ENCODE measurements at regions not wholly inside any gene's neighbourhood (a gene's known extent, or its start where the extent isn't known, plus 50 kb on each side); places are given as distances from the start of the nearest gene placed in this dataset.
"Not testable (repeated sequence)": the region's sequence is repeated elsewhere in the genome, so short reads cannot be mapped to it uniquely, and the experiment has no call there.

DNA sequence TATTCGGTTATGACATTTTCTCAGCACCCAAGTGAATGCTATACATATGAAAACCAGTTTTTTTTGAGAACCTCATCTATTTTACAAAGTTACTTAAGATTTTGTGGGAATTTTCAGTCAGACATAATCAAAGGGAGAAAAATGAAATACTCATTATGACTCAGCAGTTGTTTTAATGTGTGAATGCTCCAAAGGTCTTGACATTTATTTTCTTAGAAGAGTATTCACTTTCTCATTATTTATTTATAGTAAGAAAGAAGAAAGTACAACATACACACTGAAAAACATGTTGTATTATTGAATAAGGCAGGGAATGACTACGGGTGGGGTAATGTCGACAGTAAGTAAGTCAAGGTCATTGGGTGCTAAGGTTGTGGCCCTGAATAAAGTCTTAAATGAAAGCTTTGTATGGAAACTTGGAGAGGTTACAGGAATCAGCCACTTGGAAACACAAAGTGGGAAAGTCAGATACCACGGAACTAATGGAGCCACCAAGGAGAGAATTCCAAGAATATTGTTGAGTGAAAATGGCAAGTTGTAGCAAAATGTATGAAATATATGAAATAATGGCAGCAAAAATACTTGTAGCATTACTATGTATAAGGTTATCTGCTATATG lies 844.5 kb downstream of the TBL1XR1 start:
- no peaks in the 10 kb centered on the region for H3K27me3 Mint-ChIP-seq (ENCODE audit: low read depth)
- no peak for DNase-seq
- no peaks in the 10 kb centered on the region for H3K36me3 Mint-ChIP-seq (ENCODE audit: insufficient read depth in 2 of 2)
- no peaks in the 10 kb centered on the region for H3K4me1 Mint-ChIP-seq (ENCODE audit: low read depth)
- ATAC-seq (replicated peaks in 1 of 2), result no peak
- no peak overlapping the region for H3K27ac Mint-ChIP-seq
- H3K9me3 Mint-ChIP-seq, result peaks cover 3 to 10% of the 10 kb centered on the region in 2 donors
- H3K4me3 Mint-ChIP-seq, result no peak overlapping the region

DNA sequence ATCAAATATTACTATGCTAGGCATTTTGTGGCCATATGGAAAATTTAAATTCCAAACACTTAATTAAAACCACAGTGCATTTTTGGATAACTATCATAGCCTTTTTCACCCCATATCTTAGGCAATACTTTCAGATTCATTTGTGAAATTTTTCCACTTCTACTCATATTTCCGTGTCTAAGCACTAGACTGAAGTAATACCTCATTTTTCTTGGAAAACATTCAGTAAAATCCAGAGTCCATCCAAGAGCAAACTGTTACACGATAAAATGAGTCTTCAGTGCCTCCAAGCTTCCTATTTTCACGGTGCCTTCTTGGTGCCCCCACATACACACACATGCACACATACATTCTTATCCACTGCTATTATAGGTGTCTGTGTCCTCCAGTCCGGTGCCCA lies 845.9 kb downstream of the TBL1XR1 start:
- H3K4me3 Mint-ChIP-seq, result no peak overlapping the region
- H3K36me3 Mint-ChIP-seq (ENCODE audit: insufficient read depth in 2 of 2), result no peaks in the 10 kb centered on the region
- ATAC-seq (replicated peaks in 1 of 2), result no peak
- no peaks in the 10 kb centered on the region for H3K27me3 Mint-ChIP-seq (ENCODE audit: low read depth)
- H3K9me3 Mint-ChIP-seq, result peaks cover 3 to 12% of the 10 kb centered on the region in 2 donors
- DNase-seq, result no peak
- no peaks in the 10 kb centered on the region for H3K4me1 Mint-ChIP-seq (ENCODE audit: low read depth)
- no peak overlapping the region for H3K27ac Mint-ChIP-seq

DNA sequence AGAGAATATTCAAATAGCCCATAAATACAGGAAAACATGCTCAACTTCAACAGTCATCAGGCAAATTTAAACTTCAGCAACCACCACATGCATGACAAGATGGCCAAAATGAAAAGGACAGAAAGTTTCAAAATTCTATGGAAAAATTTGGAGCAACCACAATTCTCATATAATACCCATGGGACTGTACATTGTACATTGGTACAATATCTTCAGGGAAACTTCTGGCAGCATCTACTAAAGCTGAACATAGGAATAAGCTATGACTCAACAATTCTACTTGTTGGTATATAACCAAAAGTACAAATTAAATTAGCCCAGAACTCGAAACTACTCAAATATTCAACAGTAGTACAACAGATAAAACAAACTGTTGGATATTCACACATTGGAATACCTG lies 847.6 kb downstream of the TBL1XR1 start:
- ATAC-seq (replicated peaks in 1 of 2), result no peak
- H3K27ac Mint-ChIP-seq, result no peak overlapping the region
- no peaks in the 10 kb centered on the region for H3K36me3 Mint-ChIP-seq (ENCODE audit: insufficient read depth in 2 of 2)
- H3K4me3 Mint-ChIP-seq, result no peak overlapping the region
- DNase-seq, result no peak
- no peaks in the 10 kb centered on the region for H3K27me3 Mint-ChIP-seq (ENCODE audit: low read depth)
- peaks cover 3 to 12% of the 10 kb centered on the region in 2 donors for H3K9me3 Mint-ChIP-seq
- H3K4me1 Mint-ChIP-seq (ENCODE audit: low read depth), result no peaks in the 10 kb centered on the region

DNA sequence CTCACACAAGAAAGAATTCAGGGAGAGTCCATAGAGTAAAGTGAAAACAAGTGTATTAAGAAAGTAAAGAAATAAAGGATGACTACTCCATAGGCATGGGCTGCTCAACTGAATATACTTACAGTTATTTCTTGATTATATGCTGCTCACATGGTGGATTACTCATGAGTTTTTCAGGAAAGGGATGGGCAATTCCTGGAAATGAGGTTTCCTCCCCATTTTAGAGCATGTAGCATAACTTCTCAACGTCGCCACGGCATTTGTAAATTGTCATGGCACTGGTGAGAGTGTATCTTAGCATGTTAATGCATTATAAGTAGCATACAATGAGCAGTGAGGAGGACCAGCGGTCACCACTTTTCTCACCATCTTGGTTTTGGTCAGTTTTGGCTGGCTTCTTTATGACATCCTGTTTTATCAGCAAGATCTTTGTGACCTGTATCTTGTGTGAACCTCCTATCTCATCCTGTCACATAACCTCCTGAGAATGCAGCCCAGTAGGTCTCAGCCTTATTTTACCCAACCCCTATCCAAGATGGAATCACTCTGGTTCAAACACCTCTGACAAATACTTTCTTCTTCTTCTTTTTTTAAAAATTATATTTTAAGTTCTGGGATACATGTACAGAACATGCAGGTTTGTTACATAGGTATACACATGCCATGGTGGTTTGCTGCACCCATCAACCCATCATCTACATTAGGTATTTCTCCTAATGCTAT lies 849.7 kb downstream of the TBL1XR1 start:
- ATAC-seq (replicated peaks in 1 of 2) (no peak), DNase-seq (no peak)
- Mint-ChIP-seq H3K4me3 (no peak overlapping the region), H3K4me1 (ENCODE audit: low read depth) (no peaks in the 10 kb centered on the region), H3K27ac (no peak overlapping the region), H3K9me3 (peaks cover 2 to 16% of the 10 kb centered on the region in 2 donors), H3K27me3 (ENCODE audit: low read depth) (no peaks in the 10 kb centered on the region), H3K36me3 (ENCODE audit: insufficient read depth in 2 of 2) (peaks cover 0 to 2% of the 10 kb centered on the region in 2 donors)

DNA sequence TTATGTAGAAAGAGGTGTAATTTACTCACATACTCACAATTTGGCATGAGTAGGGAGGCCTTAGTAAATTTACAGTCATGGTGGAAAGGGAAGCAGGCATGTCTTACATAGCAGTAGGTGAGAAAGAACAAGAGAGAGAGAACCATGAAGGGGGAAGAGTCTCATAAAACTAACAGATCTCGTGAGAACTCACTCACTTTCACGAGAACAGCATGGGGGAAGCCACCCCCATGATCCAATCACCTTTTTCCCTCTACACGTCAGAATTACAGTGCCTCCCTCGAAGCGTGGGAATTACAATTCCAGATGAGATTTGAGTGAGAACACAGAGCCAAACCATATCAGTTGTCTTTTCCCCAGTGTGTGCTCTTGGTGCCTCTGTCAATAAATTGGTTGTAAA lies 855.3 kb downstream of the TBL1XR1 start:
- Mint-ChIP-seq H3K27me3 (ENCODE audit: low read depth) (no peaks in the 10 kb centered on the region), H3K9me3 (peaks cover 0 to 6% of the 10 kb centered on the region in 2 donors), H3K27ac (no peak overlapping the region), H3K4me3 (no peak overlapping the region), H3K4me1 (ENCODE audit: low read depth) (no peaks in the 10 kb centered on the region), H3K36me3 (ENCODE audit: insufficient read depth in 2 of 2) (peaks cover 2% of the 10 kb centered on the region in 2 donors)
- DNase-seq (no peak), ATAC-seq (replicated peaks in 1 of 2) (no peak)

DNA sequence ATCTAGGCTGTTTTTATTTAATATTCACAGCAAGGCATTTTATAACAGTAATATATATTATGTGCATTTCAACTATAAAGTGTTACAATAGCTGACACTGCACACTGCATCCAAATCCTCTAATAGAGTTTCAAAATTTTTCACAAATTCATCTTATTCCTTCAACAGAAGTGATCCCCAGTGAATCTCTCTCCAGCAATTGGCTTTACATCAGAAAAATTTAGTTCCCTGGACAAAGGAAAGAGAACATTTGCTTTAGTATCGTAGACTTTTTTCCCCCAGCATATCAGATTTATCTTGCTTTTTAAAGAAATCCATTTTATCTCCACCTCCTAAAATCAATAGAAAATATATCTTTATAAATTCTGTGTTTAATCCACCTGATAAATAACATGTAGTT lies 868.6 kb downstream of the TBL1XR1 start:
- DNase-seq (no peak), ATAC-seq (replicated peaks in 1 of 2) (no peak)
- H3K4me3 Mint-ChIP-seq, result no peak overlapping the region
- H3K9me3 Mint-ChIP-seq, result peaks cover 5 to 9% of the 10 kb centered on the region in 2 donors
- no peaks in the 10 kb centered on the region for H3K4me1 Mint-ChIP-seq (ENCODE audit: low read depth)
- peaks cover 0 to 1% of the 10 kb centered on the region in 2 donors for H3K36me3 Mint-ChIP-seq (ENCODE audit: insufficient read depth in 2 of 2)
- no peaks in the 10 kb centered on the region for H3K27me3 Mint-ChIP-seq (ENCODE audit: low read depth)
- no peak overlapping the region for H3K27ac Mint-ChIP-seq

DNA sequence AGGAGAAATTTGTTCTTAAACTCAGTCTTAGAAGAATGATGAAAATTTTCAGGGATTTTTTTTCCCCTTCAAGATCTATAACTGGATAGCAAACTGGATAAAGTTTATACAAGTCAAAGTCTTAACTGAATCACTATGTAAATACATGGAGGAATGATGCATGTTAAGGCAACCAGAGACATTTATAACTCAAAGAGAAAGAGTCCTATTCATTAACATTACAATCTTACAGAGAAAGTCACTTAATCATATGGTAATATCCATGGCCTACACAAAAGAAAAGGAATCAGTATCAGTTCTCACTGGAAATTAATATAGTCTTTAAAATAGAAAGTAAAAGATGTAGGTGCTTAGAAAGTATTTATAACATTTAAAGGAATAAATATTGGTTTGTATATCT lies 869.1 kb downstream of the TBL1XR1 start:
- H3K4me1 Mint-ChIP-seq (ENCODE audit: low read depth), result no peaks in the 10 kb centered on the region

DNA sequence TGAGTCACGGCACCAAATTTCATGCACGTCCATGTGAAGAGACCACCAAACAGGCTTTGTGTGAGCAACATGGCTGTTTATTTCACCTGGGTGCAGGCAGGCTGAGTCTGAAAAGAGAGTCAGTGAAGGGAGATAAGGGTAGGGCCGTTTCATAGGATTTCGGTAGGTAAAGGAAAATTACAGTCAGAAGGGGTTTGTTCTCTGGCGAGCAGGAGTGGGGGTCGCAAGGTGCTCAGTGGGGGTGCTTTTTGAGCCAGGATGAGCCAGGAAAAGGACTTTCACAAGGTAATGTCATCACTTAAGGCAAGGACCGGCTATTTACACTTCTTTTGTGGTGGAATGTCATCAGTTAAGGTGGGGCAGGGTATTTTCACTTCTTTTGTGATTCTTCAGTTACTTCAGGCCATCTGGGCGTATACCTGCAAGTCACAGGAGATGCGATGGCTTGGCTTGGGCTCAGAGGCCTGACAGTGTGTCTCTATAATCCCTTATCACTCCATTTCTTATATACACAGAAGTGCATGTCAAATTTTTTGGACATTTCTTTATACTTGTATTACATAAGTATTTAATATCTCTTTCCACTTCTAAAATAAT lies 870.3 kb downstream of the TBL1XR1 start:
- H3K4me1 Mint-ChIP-seq (ENCODE audit: low read depth); H3K4me3 Mint-ChIP-seq; DNase-seq; H3K36me3 Mint-ChIP-seq (ENCODE audit: insufficient read depth in 2 of 2); H3K27me3 Mint-ChIP-seq (ENCODE audit: low read depth); ATAC-seq (replicated peaks in 1 of 2); H3K27ac Mint-ChIP-seq: not testable (repeated sequence)
- peaks cover 10% of the 10 kb centered on the region in 2 donors for H3K9me3 Mint-ChIP-seq

More for the DNA sequence above, 869.1 kb downstream of the TBL1XR1 start:
- no peak for DNase-seq
- no peaks in the 10 kb centered on the region for H3K27me3 Mint-ChIP-seq (ENCODE audit: low read depth)
- peaks cover 7 to 10% of the 10 kb centered on the region in 2 donors for H3K9me3 Mint-ChIP-seq
- H3K4me3 Mint-ChIP-seq, result no peak overlapping the region
- ATAC-seq (replicated peaks in 1 of 2), result no peak
- peaks cover 0 to 1% of the 10 kb centered on the region in 2 donors for H3K36me3 Mint-ChIP-seq (ENCODE audit: insufficient read depth in 2 of 2)
- no peak overlapping the region for H3K27ac Mint-ChIP-seq

DNA sequence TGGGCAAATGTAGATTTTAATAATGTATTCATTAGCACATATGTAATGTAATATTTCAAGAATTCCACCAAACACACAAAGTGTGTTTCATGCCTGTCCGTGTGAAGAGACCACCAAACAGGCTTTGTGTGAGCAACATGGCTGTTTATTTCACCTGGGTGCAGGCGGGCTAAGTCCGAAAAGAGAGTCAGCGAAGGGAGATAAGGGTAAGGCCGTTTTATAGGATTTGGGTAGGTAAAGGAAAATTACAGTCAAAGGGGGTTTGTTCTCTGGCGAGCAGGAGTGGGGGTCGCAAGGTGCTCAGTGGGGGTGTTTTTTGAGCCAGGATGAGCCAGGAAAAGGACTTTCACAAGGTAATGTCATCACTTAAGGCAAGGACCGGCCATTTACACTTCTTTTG lies 875.8 kb downstream of the TBL1XR1 start:
- H3K27ac Mint-ChIP-seq; H3K36me3 Mint-ChIP-seq (ENCODE audit: insufficient read depth in 2 of 2); ATAC-seq (replicated peaks in 1 of 2); H3K4me1 Mint-ChIP-seq (ENCODE audit: low read depth); H3K27me3 Mint-ChIP-seq (ENCODE audit: low read depth); DNase-seq; H3K4me3 Mint-ChIP-seq: not testable (repeated sequence)
- peaks cover 10 to 12% of the 10 kb centered on the region in 2 donors for H3K9me3 Mint-ChIP-seq

DNA sequence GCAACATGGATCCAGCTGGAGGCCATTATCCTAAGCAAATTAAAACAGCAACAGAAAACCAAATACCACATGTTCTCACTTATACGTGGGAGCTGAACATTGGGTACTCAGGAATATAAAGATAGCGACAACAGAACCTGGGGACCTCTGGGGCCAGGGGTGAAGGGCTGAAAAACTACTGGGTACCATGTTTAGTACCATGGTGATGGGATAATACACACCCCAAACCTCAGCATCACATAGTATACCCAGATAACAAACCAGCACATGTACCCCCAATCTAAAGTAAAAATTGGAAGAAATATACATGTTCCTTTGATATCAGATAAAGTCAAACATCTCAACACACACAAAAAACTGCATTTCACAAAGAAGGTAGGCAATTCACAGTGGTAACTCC lies 876.2 kb downstream of the TBL1XR1 start:
- Mint-ChIP-seq H3K9me3 (peaks cover 10 to 11% of the 10 kb centered on the region in 2 donors), H3K27ac (no peak overlapping the region), H3K36me3 (ENCODE audit: insufficient read depth in 2 of 2) (peaks cover 0 to 1% of the 10 kb centered on the region in 2 donors), H3K4me3 (no peak overlapping the region), H3K27me3 (ENCODE audit: low read depth) (no peaks in the 10 kb centered on the region), H3K4me1 (ENCODE audit: low read depth) (no peaks in the 10 kb centered on the region)
- ATAC-seq (replicated peaks in 1 of 2) (no peak), DNase-seq (no peak)

DNA sequence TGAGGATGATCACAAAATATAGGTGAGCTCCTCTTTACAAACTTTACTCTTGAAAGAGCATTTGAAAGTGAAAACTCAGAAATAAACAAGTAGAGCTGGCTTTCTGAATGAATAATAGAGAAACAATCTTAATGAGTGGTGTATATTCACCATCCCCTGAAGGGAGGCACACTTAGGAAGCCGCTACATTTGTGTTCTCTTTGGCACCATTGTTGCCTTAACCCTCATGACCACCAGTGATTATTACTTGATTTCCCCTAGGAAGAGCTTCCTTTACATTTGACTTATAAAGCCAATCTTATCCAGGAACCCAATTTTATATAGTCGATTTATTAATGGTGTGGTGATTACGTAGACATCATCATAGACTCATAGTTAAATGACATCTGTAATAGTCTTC lies 883.9 kb downstream of the TBL1XR1 start:
- Mint-ChIP-seq H3K4me1 (ENCODE audit: low read depth) (no peaks in the 10 kb centered on the region), H3K36me3 (ENCODE audit: insufficient read depth in 2 of 2) (peaks cover 0 to 3% of the 10 kb centered on the region in 2 donors), H3K27ac (no peak overlapping the region), H3K9me3 (peaks cover 5 to 12% of the 10 kb centered on the region in 2 donors), H3K4me3 (no peak overlapping the region), H3K27me3 (ENCODE audit: low read depth) (no peaks in the 10 kb centered on the region)
- ATAC-seq (replicated peaks in 1 of 2) (no peak), DNase-seq (no peak)

DNA sequence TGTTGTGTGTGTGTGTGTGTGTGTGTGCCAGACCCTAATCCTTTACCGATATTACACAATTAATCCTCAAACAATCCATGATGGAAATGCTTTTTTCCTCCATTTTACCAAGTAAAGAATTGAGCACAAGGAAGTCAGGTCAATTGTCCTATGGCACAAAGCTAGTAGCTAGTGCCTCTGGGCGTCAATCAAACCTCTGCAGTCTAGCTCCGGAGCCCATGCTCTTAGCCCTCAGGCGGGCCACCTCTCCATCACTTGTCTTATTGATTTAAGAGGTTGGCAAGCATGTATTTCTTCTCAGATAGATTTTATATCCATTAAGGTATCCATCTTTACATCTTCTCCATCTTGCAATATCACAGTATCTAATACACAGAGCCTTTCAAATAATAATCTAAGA lies 886.6 kb downstream of the TBL1XR1 start:
- Mint-ChIP-seq H3K4me3 (no peak overlapping the region), H3K9me3 (peaks cover 9 to 12% of the 10 kb centered on the region in 2 donors), H3K4me1 (ENCODE audit: low read depth) (no peaks in the 10 kb centered on the region), H3K27me3 (ENCODE audit: low read depth) (no peaks in the 10 kb centered on the region), H3K36me3 (ENCODE audit: insufficient read depth in 2 of 2) (peaks cover 0 to 3% of the 10 kb centered on the region in 2 donors), H3K27ac (no peak overlapping the region)
- ATAC-seq (replicated peaks in 1 of 2) (no peak), DNase-seq (no peak)

DNA sequence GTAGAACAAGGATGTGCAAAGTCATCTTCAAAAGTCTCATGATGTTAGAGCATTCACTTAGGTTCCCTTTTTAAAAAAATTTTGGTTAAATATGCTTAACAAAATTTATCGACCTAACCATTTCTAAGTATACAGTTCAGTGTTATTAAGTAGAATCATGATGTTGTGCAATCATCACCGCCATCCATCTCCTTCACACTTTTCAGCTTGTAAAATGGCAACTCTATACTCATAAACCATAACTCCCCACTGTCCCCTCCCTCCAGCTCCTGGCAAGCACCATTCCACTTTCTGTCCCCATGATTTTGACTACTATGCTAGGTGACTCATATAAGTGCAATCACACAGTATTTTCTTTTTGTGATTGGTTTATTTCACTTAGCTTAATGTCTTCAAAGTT lies 895.0 kb downstream of the TBL1XR1 start:
- H3K36me3 Mint-ChIP-seq (ENCODE audit: insufficient read depth in 2 of 2), result no peaks in the 10 kb centered on the region
- no peak for ATAC-seq (replicated peaks in 1 of 2)
- DNase-seq, result no peak
- no peaks in the 10 kb centered on the region for H3K4me1 Mint-ChIP-seq (ENCODE audit: low read depth)
- H3K4me3 Mint-ChIP-seq, result no peak overlapping the region
- no peaks in the 10 kb centered on the region for H3K27me3 Mint-ChIP-seq (ENCODE audit: low read depth)
- H3K27ac Mint-ChIP-seq, result no peak overlapping the region
- H3K9me3 Mint-ChIP-seq, result peaks cover 0 to 2% of the 10 kb centered on the region in 2 donors
